Renal cortical epithelial cell (primary cell): ENCODE measurements at regions not wholly inside any gene's neighbourhood (a gene's known extent, or its start where the extent isn't known, plus 50 kb on each side); places are given as distances from the start of the nearest gene placed in this dataset.
"Not testable (repeated sequence)": the region's sequence is repeated elsewhere in the genome, so short reads cannot be mapped to it uniquely, and the experiment has no call there.

Experiments used
- DNase-seq: peaks from one replicate; pipeline ENCODE4 v3.0.0-alpha.2; 2011; ENCODE audit warnings: low read depth

- DNase-seq = no peak
Observed at GRCh38 chr5:115751176-115751575, 65.3 kb downstream of the CDO1 start.

GRCh38 chr5:115749016-115749415 is 67.4 kb downstream of the CDO1 start:
- peak; percentile 3 for DNase-seq

- DNase-seq = not testable (repeated sequence)
Observed at GRCh38 chr5:115739245-115739644, 77.2 kb downstream of the CDO1 start.

- no peak for DNase-seq
Observed at GRCh38 chr5:115738830-115739229, 77.6 kb downstream of the CDO1 start.

- no peak for DNase-seq
Observed at GRCh38 chr5:115737452-115737851, 79.0 kb downstream of the CDO1 start.

- no peak for DNase-seq
Observed at GRCh38 chr5:115736690-115737005, 79.8 kb downstream of the CDO1 start.

- no peak for DNase-seq
Observed at GRCh38 chr5:115736004-115736689, 80.3 kb downstream of the CDO1 start.

- no peak for DNase-seq
Observed at GRCh38 chr5:115735108-115735998, 81.1 kb downstream of the CDO1 start.

GRCh38 chr5:115733607-115734006 is 82.9 kb downstream of the CDO1 start:
- no peak for DNase-seq

- DNase-seq = no peak
Observed at GRCh38 chr5:115732026-115732425, 84.4 kb downstream of the CDO1 start.

GRCh38 chr5:115725522-115725921 is 90.9 kb downstream of the CDO1 start:
- no peak for DNase-seq

GRCh38 chr5:115723220-115723619 is 93.2 kb downstream of the CDO1 start:
- no peak for DNase-seq

GRCh38 chr5:115720888-115721287 is 95.1 kb upstream of the TMED7 start:
- DNase-seq = no peak

GRCh38 chr5:115718927-115719326 is 93.1 kb upstream of the TMED7 start:
- no peak for DNase-seq

GRCh38 chr5:115713408-115713807 is 87.6 kb upstream of the TMED7 start:
- no peak for DNase-seq

GRCh38 chr5:115709585-115709984 is 83.7 kb upstream of the TMED7 start:
- peak; percentile 44 for DNase-seq

GRCh38 chr5:115708819-115709477 is 83.1 kb upstream of the TMED7 start:
- DNase-seq = no peak

GRCh38 chr5:115703514-115703913 is 77.7 kb upstream of the TMED7 start:
- DNase-seq = no peak

- no peak for DNase-seq
Observed at GRCh38 chr5:115702025-115702424, 76.2 kb upstream of the TMED7 start.

- DNase-seq = no peak
Observed at GRCh38 chr5:115699967-115700366, 74.1 kb upstream of the TMED7 start.

GRCh38 chr5:115696141-115696650 is 70.4 kb upstream of the TMED7 start:
- DNase-seq = no peak

GRCh38 chr5:115695310-115695880 is 69.6 kb upstream of the TMED7 start:
- DNase-seq = no peak
